GM23248 (cell line): ENCODE measurements at regions not wholly inside any gene's neighbourhood (a gene's known extent, or its start where the extent isn't known, plus 50 kb on each side); places are given as distances from the start of the nearest gene placed in this dataset.

Experiments
- DNase-seq: peaks from one replicate; pipeline ENCODE4 v3.0.0-alpha.2; 2015
- H2AFZ ChIP-seq: fragments of 200-600 bp; sonication (generic); 2 replicates; pipeline ENCODE4 v1.6.1; 2016; ENCODE audit warnings: antibody characterized with exemption
- H3F3A ChIP-seq: fragments of 200-600 bp; sonication (generic); 2 replicates; pipeline ENCODE4 v1.6.1; 2016; ENCODE audit warnings: mild to moderate bottlenecking, antibody characterized with exemption, mixed run types; ENCODE audit not compliant: insufficient read depth
- H3K27ac ChIP-seq: fragments of 200-600 bp; sonication (generic); 2 replicates; pipeline ENCODE4 v1.5.1; 2016; ENCODE audit warnings: mild to moderate bottlenecking
- H3K27me3 ChIP-seq: fragments of 200-600 bp; sonication (generic); replicated peaks from 2 replicates; pipeline ENCODE4 v1.6.1; 2016; ENCODE audit warnings: mild to moderate bottlenecking; ENCODE audit not compliant: insufficient read depth
- H3K36me3 ChIP-seq: fragments of 200-600 bp; sonication (generic); 2 replicates; pipeline ENCODE4 v1.6.1; 2016; ENCODE audit warnings: low read depth, mild to moderate bottlenecking
- H3K4me1 ChIP-seq: fragments of 200-600 bp; sonication (generic); 2 replicates; pipeline ENCODE4 v1.6.1; 2016; ENCODE audit warnings: mild to moderate bottlenecking; ENCODE audit not compliant: insufficient read depth
- H3K4me2 ChIP-seq: fragments of 200-600 bp; sonication (generic); one replicate; pipeline ENCODE4 v1.6.1; 2016; ENCODE audit warnings: mild to moderate bottlenecking; ENCODE audit not compliant: unreplicated experiment
- H3K4me3 ChIP-seq: fragments of 200-600 bp; sonication (generic); 2 replicates; pipeline ENCODE4 v1.5.1; 2016; ENCODE audit warnings: mild to moderate bottlenecking
- H3K79me2 ChIP-seq: fragments of 200-600 bp; sonication (generic); 2 replicates; pipeline ENCODE4 v1.6.1; 2016; ENCODE audit warnings: mild to moderate bottlenecking; ENCODE audit not compliant: insufficient read depth
- H3K9ac ChIP-seq: fragments of 200-600 bp; sonication (generic); 2 replicates; pipeline ENCODE4 v1.6.1; 2016; ENCODE audit warnings: mild to moderate bottlenecking
- H3K9me2 ChIP-seq: fragments of 200-600 bp; sonication (generic); 2 replicates; pipeline ENCODE4 v1.6.1; 2016; ENCODE audit warnings: mixed run types, mild to moderate bottlenecking, moderate library complexity; ENCODE audit not compliant: insufficient read depth
- H3K9me3 ChIP-seq: fragments of 200-600 bp; sonication (generic); one replicate; pipeline ENCODE4 v1.6.1; 2017; ENCODE audit warnings: low read depth
- H4K20me1 ChIP-seq: fragments of 200-600 bp; sonication (generic); 2 replicates; pipeline ENCODE4 v1.6.0; 2016; ENCODE audit not compliant: insufficient read depth
- EZH2 ChIP-seq: fragments of 200-600 bp; sonication (generic); IDR thresholded peaks from 2 replicates; pipeline ENCODE4 v1.6.1; 2018; ENCODE audit warnings: antibody characterized with exemption, mild to moderate bottlenecking; ENCODE audit not compliant: insufficient read depth, poor library complexity, severe bottlenecking
- EZH2phosphoT487 ChIP-seq: fragments of 200-600 bp; sonication (generic); IDR thresholded peaks from 2 replicates; pipeline ENCODE4 v1.6.1; 2018; ENCODE audit warnings: antibody characterized with exemption, moderate library complexity, mild to moderate bottlenecking, low read depth; ENCODE audit not compliant: insufficient read depth
- WGBS, 2 experiments: methylation state at CpG; one replicate each; pipeline ENCODE4 v1.1.6; 2015 to 2017; ENCODE audit warnings: low lambda C conversion rate in 2 of 2, low coverage in 1 of 2; ENCODE audit errors: missing lambda C conversion rate in 2 of 2; 5-methylcytosine and 5-hydroxymethylcytosine counted together
- in situ Hi-C: fragments of 300-500 bp; cut with MboI; formaldehyde crosslinking; loops from 2 replicates; pipeline ENCODE4 v1.15.0; 2020

- no peak overlapping the region for H3K9ac ChIP-seq
- no peak overlapping the region for H3K4me3 ChIP-seq
- no peaks in the 10 kb centered on the region for H3F3A ChIP-seq
- H3K36me3 ChIP-seq: no peaks in the 10 kb centered on the region
- in situ Hi-C loops: no loop called here
- no peaks in the 10 kb centered on the region for H3K27me3 ChIP-seq
- H3K9me3 ChIP-seq: no peaks in the 10 kb centered on the region
- no peaks in the 10 kb centered on the region for H3K79me2 ChIP-seq
- no peaks in the 10 kb centered on the region for H3K9me2 ChIP-seq
- 61 to 70% methylated on average over 5 of the region's 5 CpGs for WGBS, 2 experiments
- H4K20me1 ChIP-seq: no peaks in the 10 kb centered on the region
- H3K27ac ChIP-seq: no peak overlapping the region
- no peak for DNase-seq
- no peak overlapping the region for H2AFZ ChIP-seq
- no peak overlapping the region for H3K4me2 ChIP-seq
- H3K4me1 ChIP-seq: no peaks in the 10 kb centered on the region
- TF ChIP-seq EZH2phosphoT487 (no peak), EZH2 (no peak)
These were observed 677.1 kb downstream of the DTWD2 start for GRCh38 chr5:118311103-118311819.

DNA sequence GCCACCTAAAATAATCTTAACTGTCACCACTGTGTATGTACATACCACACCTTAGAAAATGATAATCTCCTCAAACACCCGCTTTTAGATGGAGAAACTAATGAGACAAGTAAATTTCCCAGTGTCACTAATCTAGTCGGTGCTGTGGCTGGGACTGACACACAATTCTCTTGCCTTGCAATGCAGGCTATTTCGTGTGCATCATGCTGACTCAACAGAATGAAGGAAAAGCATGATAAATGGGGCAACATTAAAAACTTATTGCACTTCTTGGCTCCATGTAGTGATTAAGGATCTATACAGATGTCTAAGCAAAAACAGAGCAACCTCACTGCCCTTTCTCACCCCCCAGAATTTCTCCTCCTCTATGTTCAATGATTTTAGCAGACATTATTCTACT is 677.9 kb downstream of the DTWD2 start:
- Histone ChIP-seq H3F3A (no peaks in the 10 kb centered on the region), H3K9ac (no peak overlapping the region), H3K27ac (no peak overlapping the region), H3K4me1 (no peaks in the 10 kb centered on the region), H3K79me2 (no peaks in the 10 kb centered on the region), H3K9me2 (no peaks in the 10 kb centered on the region), H4K20me1 (no peaks in the 10 kb centered on the region), H2AFZ (no peak overlapping the region), H3K36me3 (no peaks in the 10 kb centered on the region), H3K4me2 (no peak overlapping the region), H3K4me3 (no peak overlapping the region), H3K27me3 (no peaks in the 10 kb centered on the region), H3K9me3 (no peaks in the 10 kb centered on the region)
- DNase-seq: no peak
- in situ Hi-C loops: no loop called here
- WGBS, 2 experiments: 31 to 45% methylated on average over 3 of the region's 3 CpGs
- TF ChIP-seq EZH2phosphoT487 (no peak), EZH2 (no peak)

GRCh38 chr5:118303296-118303695 is 685.1 kb downstream of the DTWD2 start:
- Histone ChIP-seq H3K36me3 (no peaks in the 10 kb centered on the region), H3F3A (no peaks in the 10 kb centered on the region), H3K27me3 (no peaks in the 10 kb centered on the region), H3K27ac (no peak overlapping the region), H2AFZ (no peak overlapping the region), H3K79me2 (no peaks in the 10 kb centered on the region), H3K4me1 (no peaks in the 10 kb centered on the region), H4K20me1 (no peaks in the 10 kb centered on the region), H3K9me2 (no peaks in the 10 kb centered on the region), H3K4me3 (no peak overlapping the region), H3K9me3 (no peaks in the 10 kb centered on the region), H3K9ac (no peak overlapping the region), H3K4me2 (no peak overlapping the region)
- no peak for DNase-seq
- in situ Hi-C loops: no loop called here
- 55 to 77% methylated on average over 2 of the region's 2 CpGs for WGBS, 2 experiments
- no peak for TF ChIP-seq EZH2
- TF ChIP-seq EZH2phosphoT487: no peak

DNA sequence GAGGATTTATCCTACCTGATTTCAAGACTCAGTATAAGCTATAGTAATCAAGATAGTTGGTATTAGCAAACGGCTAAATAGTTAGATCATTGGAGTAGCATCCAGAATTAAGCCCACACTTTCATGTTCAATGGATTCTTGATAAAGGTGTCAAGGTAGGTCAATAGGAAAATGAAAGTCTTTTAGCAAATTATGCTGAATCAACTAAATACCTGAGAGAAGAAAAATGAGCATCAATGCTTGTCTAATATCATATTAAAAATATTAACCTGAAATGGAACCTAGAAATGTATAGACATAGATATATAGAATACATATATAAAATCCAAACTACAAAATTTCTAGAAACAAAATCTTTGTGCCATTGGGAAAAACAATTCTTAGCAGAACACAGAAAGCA is 685.6 kb downstream of the DTWD2 start:
- no peaks in the 10 kb centered on the region for H3K36me3 ChIP-seq
- no peaks in the 10 kb centered on the region for H3K9me3 ChIP-seq
- no peaks in the 10 kb centered on the region for H3F3A ChIP-seq
- TF ChIP-seq EZH2 (no peak), EZH2phosphoT487 (no peak)
- no peaks in the 10 kb centered on the region for H3K79me2 ChIP-seq
- no peak overlapping the region for H3K4me3 ChIP-seq
- no peak overlapping the region for H3K9ac ChIP-seq
- no peaks in the 10 kb centered on the region for H3K27me3 ChIP-seq
- DNase-seq: no peak
- WGBS, 2 experiments: 28 to 36% methylated on average over 1 of the region's 1 CpG
- no peak overlapping the region for H2AFZ ChIP-seq
- no peak overlapping the region for H3K4me2 ChIP-seq
- no peaks in the 10 kb centered on the region for H3K4me1 ChIP-seq
- H3K27ac ChIP-seq: no peak overlapping the region
- in situ Hi-C loops: no loop called here
- no peaks in the 10 kb centered on the region for H4K20me1 ChIP-seq
- no peaks in the 10 kb centered on the region for H3K9me2 ChIP-seq

- Histone ChIP-seq H3K27ac (no peak overlapping the region), H3K9me2 (no peaks in the 10 kb centered on the region), H3K36me3 (no peaks in the 10 kb centered on the region), H2AFZ (no peak overlapping the region), H3F3A (no peaks in the 10 kb centered on the region), H3K79me2 (no peaks in the 10 kb centered on the region), H3K4me1 (no peaks in the 10 kb centered on the region), H3K27me3 (no peaks in the 10 kb centered on the region), H3K4me3 (no peak overlapping the region), H3K9me3 (no peaks in the 10 kb centered on the region), H4K20me1 (no peaks in the 10 kb centered on the region), H3K9ac (no peak overlapping the region), H3K4me2 (no peak overlapping the region)
- in situ Hi-C loops: no loop called here
- TF ChIP-seq EZH2phosphoT487 (no peak), EZH2 (no peak)
- 69 to 77% methylated on average over 3 of the region's 3 CpGs for WGBS, 2 experiments
- DNase-seq: no peak
These were observed 686.7 kb downstream of the DTWD2 start for GRCh38 chr5:118301696-118302095.
